ENCODE measurements at regions not wholly inside any gene's neighbourhood (a gene's known extent, or its start where the extent isn't known, plus 50 kb on each side); places are given as distances from the start of the nearest gene placed in this dataset.

DNA sequence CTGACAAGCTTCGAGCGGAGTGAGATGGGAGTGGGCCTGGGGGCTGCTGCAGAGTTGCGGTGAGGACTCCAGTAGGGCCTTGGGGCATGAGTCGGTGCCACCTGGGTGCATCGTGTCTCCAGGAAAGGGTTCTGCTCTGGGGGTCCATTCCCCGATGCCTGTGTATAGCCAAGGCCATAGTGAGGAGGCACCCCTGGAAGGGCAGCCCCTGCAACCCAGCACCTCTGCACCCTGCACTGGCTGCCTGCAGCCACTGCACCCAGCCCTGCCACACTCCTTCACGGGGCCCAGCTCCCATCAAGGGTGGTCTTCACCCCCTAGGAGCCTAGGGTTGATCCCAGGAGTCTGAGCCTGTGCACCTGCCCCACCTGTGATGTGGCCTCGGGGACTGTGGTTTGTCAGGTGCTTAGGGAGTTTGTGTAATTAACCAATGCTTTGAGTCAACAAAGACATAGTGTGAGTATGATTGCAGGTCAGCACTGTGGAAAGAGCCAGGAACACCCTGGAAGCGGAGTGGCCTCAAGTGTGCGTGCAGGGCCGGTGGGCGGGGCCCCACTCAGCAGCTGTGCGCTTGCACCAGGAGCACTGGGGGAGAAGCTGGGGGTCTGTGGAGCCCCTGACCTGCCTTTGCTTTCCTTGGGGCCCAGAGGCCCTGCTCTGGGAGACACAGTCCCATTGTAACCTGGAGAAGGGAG lies 1299.3 kb downstream of the BRD1 start:
- no peak overlapping the region for H3K4me3 ChIP-seq (ENCODE audit: low read depth, low read length)

- no peak overlapping the region for H3K4me3 ChIP-seq (ENCODE audit: low read depth, low read length)
Observed at GRCh38 chr22:48523761-48524160, 1303.9 kb downstream of the BRD1 start.

DNA sequence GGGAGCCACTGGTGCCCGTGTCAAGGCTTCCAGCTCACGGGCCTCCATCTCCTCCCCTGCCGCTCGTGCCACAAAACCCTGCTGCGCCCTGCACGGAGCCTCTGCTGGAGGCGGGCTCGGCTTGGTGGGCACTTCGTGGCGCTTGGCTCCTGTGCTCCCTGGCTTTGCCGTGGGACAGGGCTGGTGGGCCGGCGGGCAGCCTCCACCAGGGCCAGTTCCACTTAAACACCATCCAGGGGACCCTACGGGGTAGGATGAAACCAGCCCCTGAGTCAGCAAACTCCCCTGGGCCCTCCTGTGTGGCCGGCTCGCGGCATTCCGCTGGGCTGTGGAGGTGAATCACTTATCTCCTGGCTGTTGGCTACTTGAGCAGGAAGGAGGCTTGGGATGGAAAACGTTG lies 1304.6 kb downstream of the BRD1 start:
- no peak overlapping the region for H3K4me3 ChIP-seq (ENCODE audit: low read depth, low read length)

- H3K4me3 ChIP-seq (ENCODE audit: low read depth, low read length) = no peak overlapping the region
Observed at GRCh38 chr22:48522271-48522670, 1305.4 kb downstream of the BRD1 start.

- no peak overlapping the region for H3K4me3 ChIP-seq (ENCODE audit: low read depth, low read length)
Observed at GRCh38 chr22:48520884-48521588, 1306.6 kb downstream of the BRD1 start.

DNA sequence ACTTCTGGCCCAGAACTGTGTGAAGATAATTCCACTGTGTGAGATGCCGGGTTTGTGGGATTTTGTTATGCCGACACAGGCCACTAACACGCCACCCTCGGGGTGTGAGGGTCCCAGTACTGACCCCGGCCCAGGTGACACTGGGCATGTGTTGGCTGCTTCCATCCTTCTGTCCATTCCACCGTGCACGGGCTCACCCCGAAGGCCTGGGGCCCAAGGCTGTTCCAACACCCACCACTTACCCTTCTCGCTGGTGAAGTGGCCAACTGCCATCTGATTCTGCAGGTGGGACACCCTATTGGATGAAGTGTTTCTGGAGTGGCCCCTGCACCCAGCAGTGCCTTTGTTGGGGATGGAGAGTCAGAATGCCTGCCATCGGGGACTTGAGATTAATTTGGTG lies 1307.5 kb downstream of the BRD1 start:
- no peak overlapping the region for H3K4me3 ChIP-seq (ENCODE audit: low read depth, low read length)

GRCh38 chr22:48517039-48518030 lies 1310.3 kb downstream of the BRD1 start:
- H3K4me3 ChIP-seq (ENCODE audit: low read depth, low read length) = no peak overlapping the region

GRCh38 chr22:48516571-48516970 lies 1311.1 kb downstream of the BRD1 start:
- H3K4me3 ChIP-seq (ENCODE audit: low read depth, low read length) = no peak overlapping the region

GRCh38 chr22:48515571-48516200 lies 1312.0 kb downstream of the BRD1 start:
- no peak overlapping the region for H3K4me3 ChIP-seq (ENCODE audit: low read depth, low read length)

- H3K4me3 ChIP-seq (ENCODE audit: low read depth, low read length) = no peak overlapping the region
Observed at GRCh38 chr22:48513929-48514328, 1313.7 kb downstream of the BRD1 start.

DNA sequence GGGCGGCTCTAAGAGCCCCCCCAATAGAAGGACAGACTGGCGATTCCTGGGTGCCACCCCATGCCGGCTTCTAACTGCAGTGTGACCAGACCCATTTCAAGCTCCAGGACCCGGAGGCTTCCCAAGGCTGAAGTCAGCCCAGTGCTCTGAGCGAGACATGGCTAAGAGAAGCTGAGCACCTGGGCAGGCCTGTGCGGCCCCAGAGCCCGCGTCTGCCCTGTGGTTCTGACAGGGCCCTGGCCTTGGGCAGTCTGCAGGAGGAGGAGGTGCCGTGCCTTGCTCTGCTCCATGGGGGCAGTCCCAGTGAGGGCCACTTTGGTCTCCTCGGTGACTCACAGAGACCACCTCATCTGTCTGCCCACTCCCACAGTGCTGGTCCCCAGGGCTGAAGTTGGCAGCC lies 1314.2 kb downstream of the BRD1 start:
- H3K4me3 ChIP-seq (ENCODE audit: low read depth, low read length) = no peak overlapping the region

DNA sequence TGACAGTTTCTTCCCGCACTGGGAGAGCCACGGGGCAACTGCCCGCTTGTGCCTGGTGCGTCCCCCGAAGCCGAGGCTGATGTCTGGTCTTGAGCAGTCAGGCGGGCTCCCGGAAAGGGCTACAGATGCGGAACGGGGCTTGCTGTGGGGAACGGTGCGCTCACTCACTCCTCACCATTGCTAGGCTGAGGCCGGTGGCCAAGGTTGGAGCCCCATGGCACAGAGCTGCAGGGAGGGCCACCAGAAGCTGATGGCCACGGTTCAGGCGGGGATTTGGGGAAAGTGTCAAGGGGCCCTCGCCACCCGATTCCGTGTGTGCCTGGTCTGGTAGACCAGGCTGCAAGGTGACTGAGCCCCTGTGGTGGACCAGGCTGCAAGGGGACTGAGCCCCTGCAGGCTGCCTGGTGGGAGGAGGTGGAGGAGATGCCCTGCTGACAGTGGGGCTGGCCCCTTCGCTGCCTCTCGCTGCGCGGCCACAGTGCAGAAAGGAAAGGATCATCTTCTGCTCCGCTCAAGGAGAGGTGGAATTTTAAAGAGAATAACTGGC lies 1315.8 kb downstream of the BRD1 start:
- H3K4me3 ChIP-seq (ENCODE audit: low read depth, low read length) = no peak overlapping the region

- no peak overlapping the region for H3K4me3 ChIP-seq (ENCODE audit: low read depth, low read length)
Observed at GRCh38 chr22:48511211-48511610, 1316.5 kb downstream of the BRD1 start.

GRCh38 chr22:48510599-48510998 lies 1317.1 kb downstream of the BRD1 start:
- no peak overlapping the region for H3K4me3 ChIP-seq (ENCODE audit: low read depth, low read length)

DNA sequence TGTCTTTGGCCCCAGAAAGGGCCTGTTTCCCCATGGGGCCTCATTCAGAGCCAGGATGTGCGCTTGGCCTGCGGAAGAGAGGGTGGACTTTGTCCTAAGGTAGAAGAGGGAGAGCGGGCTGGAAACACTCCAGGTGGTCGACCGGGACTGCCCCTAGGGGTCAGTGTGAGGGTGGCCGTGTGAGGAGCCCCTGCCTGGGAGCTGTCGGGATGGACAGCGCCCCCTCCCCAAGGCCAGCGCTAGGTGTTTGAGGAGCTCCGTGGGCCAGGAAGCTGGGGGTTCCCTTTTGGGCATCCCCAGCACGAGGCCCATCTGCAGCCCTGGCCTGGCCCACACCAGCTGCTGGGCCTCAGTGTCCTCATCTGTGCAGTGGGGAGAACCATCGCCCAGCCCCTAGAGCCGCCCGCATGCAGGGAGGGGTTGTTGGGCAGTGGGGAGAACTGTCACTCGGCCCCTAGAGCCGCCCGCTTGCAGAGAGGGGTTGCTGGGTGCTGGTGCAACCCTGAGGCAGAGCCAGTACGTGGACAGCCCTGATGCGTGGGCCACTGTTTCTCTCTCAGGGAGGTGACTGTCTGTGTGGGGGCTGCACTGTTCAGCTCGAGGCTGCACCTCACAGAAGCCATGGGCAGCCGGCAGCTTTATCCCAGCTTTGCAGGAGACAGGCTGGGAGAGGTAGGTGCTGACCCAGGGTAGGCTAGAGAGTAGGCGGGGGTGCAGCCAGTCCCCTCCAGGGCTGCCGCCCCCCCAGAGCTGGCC lies 1319.9 kb downstream of the BRD1 start:
- H3K4me3 ChIP-seq (ENCODE audit: low read depth, low read length) = no peak overlapping the region

DNA sequence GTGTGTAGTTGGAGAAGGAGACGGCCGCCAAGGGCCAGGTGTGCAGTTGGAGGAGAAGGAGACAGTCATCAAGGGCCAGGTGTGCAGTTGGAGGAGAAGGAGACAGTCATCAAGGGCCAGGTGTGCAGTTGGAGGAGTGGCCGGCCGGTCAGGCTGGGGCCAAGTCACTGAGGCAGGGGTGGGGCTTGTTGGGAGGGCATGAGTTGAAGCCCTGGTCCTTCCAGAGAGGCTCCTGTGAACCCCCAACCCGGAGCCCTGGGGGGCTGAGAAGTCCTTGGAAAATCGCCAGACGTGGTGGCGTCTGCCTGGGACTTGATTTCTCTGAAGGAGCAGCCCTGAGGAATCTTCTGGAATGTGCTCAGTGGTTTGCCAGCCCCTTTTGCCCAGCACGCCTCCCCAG lies 1320.5 kb downstream of the BRD1 start:
- no peak overlapping the region for H3K4me3 ChIP-seq (ENCODE audit: low read depth, low read length)

DNA sequence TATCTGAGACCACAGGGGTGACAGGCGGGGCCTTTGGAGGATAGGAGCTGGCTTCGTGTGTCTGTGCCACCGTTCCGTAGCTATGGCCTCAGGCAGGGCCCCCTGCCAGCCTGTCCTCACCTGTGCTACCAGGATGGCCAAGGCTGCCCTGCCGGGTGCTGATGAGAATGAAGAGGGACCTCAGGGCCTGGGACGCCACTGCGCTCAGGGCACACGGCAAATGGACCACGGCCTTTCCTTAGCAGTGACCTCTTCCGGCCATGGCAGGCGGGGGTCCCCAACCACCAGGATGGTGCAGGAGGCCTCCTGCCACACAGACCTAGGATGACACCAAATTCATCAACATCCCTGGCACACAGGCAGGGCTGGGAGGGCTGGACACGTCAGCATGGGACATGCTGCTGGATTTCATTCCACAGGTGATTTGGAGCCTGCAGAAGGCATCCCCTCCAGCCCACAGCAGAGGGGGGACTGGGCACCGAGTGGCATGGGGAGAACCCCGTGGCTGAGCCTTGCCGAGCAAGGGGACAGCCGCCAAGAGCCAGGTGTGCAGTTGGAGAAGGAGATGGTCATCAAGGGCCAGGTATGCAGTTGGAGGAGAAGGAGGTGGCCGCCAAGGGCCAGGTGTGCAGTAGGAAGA lies 1321.0 kb downstream of the BRD1 start:
- H3K4me3 ChIP-seq (ENCODE audit: low read depth, low read length) = no peak overlapping the region

GRCh38 chr22:48505891-48506290 lies 1321.8 kb downstream of the BRD1 start:
- H3K4me3 ChIP-seq (ENCODE audit: low read depth, low read length) = no peak overlapping the region

DNA sequence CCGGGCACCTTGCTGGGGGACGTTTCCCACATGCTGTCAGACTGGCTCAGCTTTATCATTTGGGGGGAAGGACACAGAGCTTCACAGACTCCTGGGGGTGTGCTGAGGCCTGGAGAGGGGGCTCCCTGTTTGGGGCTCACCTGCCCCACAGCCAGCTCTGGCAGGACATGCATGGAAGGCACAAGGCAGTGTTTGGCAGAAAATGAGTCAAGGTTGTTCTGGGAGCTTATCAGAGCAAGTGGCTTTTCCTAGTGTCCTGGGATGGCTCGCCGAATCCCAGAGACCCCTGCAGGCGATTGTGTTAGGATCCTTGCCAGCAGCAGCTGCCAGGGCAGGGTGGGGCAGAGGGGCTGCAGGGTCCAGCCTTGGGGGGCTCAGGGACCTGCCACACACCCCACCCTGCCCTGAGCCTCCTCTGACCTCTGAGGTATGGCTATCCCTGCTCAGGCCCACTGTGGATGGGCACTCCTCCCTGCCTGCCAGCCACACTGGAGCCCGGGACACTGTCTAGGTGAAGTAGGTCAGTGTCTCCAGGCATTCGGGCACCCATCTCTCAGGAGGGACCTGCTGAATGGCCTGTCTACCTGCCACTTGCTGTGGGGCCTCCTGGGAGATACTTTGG lies 1323.0 kb downstream of the BRD1 start:
- no peak overlapping the region for H3K4me3 ChIP-seq (ENCODE audit: low read depth, low read length)
